Kidney epithelial cell (primary cell): ENCODE measurements at regions not wholly inside any gene's neighbourhood (a gene's known extent, or its start where the extent isn't known, plus 50 kb on each side); places are given as distances from the start of the nearest gene placed in this dataset.
"Not testable (repeated sequence)": the region's sequence is repeated elsewhere in the genome, so short reads cannot be mapped to it uniquely, and the experiment has no call there.

Experiments
- DNase-seq: peaks from one replicate; pipeline ENCODE4 v3.0.0-alpha.2; 2010; ENCODE audit warnings: low read depth
- H3K27me3 ChIP-seq: 2 replicates; pipeline ENCODE4 v1.6.0; 2011; ENCODE audit warnings: low read length; ENCODE audit not compliant: control insufficient read depth, insufficient read depth
- H3K36me3 ChIP-seq: 2 replicates; pipeline ENCODE4 v1.5.1; 2011; ENCODE audit warnings: low read length; ENCODE audit not compliant: control insufficient read depth, insufficient read depth
- H3K4me3 ChIP-seq: 2 replicates; pipeline ENCODE4 v1.5.1; 2011; ENCODE audit warnings: low read depth, mild to moderate bottlenecking, control low read depth, low read length
- CTCF ChIP-seq: IDR thresholded peaks from 2 replicates; pipeline ENCODE4 v1.5.1; 2011; ENCODE audit warnings: mild to moderate bottlenecking, moderate library complexity, low read length, control low read depth, inconsistent platforms; ENCODE audit not compliant: insufficient read depth, poor library complexity, severe bottlenecking

- no peak for TF ChIP-seq CTCF
- DNase-seq = no peak
- no peak overlapping the region for H3K4me3 ChIP-seq
These were observed 121.7 kb downstream of the ZMAT3 start for GRCh38 chr3:178949896-178950295.

GRCh38 chr3:178948546-178948945 lies 123.1 kb downstream of the ZMAT3 start:
- H3K36me3 ChIP-seq = no peaks in the 10 kb centered on the region
- H3K27me3 ChIP-seq = no peaks in the 10 kb centered on the region
- DNase-seq = no peak
- H3K4me3 ChIP-seq = no peak overlapping the region
- TF ChIP-seq CTCF = no peak

More at GRCh38 chr3:178949896-178950295, 121.7 kb downstream of the ZMAT3 start:
- H3K36me3 ChIP-seq = no peaks in the 10 kb centered on the region
- H3K27me3 ChIP-seq = no peaks in the 10 kb centered on the region

- Histone ChIP-seq H3K27me3 (no peaks in the 10 kb centered on the region), H3K4me3 (no peak overlapping the region)
- TF ChIP-seq CTCF = peak; percentile 13
These were observed 123.9 kb downstream of the ZMAT3 start for GRCh38 chr3:178947738-178948137.

GRCh38 chr3:178942261-178942660 lies 129.3 kb downstream of the ZMAT3 start:
- not testable (repeated sequence) for H3K36me3 ChIP-seq, H3K27me3 ChIP-seq, H3K4me3 ChIP-seq, DNase-seq

More at GRCh38 chr3:178947738-178948137, 123.9 kb downstream of the ZMAT3 start:
- DNase-seq = no peak
- no peaks in the 10 kb centered on the region for H3K36me3 ChIP-seq

GRCh38 chr3:178930116-178930515 lies 141.5 kb downstream of the ZMAT3 start:
- no peaks in the 10 kb centered on the region for H3K27me3 ChIP-seq
- DNase-seq = no peak
- TF ChIP-seq CTCF = no peak
- H3K36me3 ChIP-seq = no peaks in the 10 kb centered on the region
- H3K4me3 ChIP-seq = no peak overlapping the region

GRCh38 chr3:178916223-178916622 lies 155.4 kb downstream of the ZMAT3 start:
- Histone ChIP-seq H3K4me3 (no peak overlapping the region), H3K36me3 (no peaks in the 10 kb centered on the region), H3K27me3 (no peaks in the 10 kb centered on the region)
- TF ChIP-seq CTCF = no peak
- no peak for DNase-seq
